Endothelial cell of umbilical vein (primary cell): ENCODE measurements at regions not wholly inside any gene's neighbourhood (a gene's known extent, or its start where the extent isn't known, plus 50 kb on each side); places are given as distances from the start of the nearest gene placed in this dataset.
"Not testable (repeated sequence)": the region's sequence is repeated elsewhere in the genome, so short reads cannot be mapped to it uniquely, and the experiment has no call there.

Experiments used
- CTCF ChIP-seq, 2 donors: IDR thresholded peaks; 1 replicate in 1 of 2; 2 replicates in 1 of 2; pipeline ENCODE4 v1.5.1; 2011; ENCODE audit warnings: low read length in 2 of 2, mild to moderate bottlenecking in 2 of 2, moderate library complexity in 2 of 2, control low read depth in 1 of 2, inconsistent platforms in 1 of 2, low read depth in 1 of 2; ENCODE audit not compliant: insufficient read depth in 1 of 2; ENCODE audit errors: extremely low read depth in 1 of 2
- EZH2 ChIP-seq: IDR thresholded peaks from 2 replicates; pipeline ENCODE4 v1.6.1; 2012; ENCODE audit warnings: borderline replicate concordance, low read depth, mild to moderate bottlenecking, moderate library complexity, low read length, inconsistent platforms; ENCODE audit not compliant: severe bottlenecking
- JUN ChIP-seq: IDR thresholded peaks from 2 replicates; pipeline ENCODE4 v1.6.1; 2011; ENCODE audit warnings: borderline replicate concordance, low read depth; ENCODE audit not compliant: insufficient read length, insufficient read depth
- MYC ChIP-seq: IDR thresholded peaks from one replicate; pipeline ENCODE4 v1.6.1; 2011; ENCODE audit warnings: mild to moderate bottlenecking, low read depth, low read length
- POLR2A ChIP-seq: IDR thresholded peaks from 2 replicates; pipeline ENCODE4 v1.6.1; 2012; ENCODE audit warnings: low read depth, mild to moderate bottlenecking, control low read depth, low read length
- POLR2AphosphoS5 ChIP-seq: IDR thresholded peaks from 2 replicates; pipeline ENCODE4 v1.6.1; 2012; ENCODE audit warnings: low read depth, mild to moderate bottlenecking, control low read depth, low read length, moderate library complexity; ENCODE audit not compliant: insufficient read depth
- TF ChIP-seq, protein P1 (sequence below): IDR thresholded peaks from 2 replicates; pipeline ENCODE4 v1.6.1; 2011; ENCODE audit not compliant: insufficient read depth, insufficient read length

DNA sequence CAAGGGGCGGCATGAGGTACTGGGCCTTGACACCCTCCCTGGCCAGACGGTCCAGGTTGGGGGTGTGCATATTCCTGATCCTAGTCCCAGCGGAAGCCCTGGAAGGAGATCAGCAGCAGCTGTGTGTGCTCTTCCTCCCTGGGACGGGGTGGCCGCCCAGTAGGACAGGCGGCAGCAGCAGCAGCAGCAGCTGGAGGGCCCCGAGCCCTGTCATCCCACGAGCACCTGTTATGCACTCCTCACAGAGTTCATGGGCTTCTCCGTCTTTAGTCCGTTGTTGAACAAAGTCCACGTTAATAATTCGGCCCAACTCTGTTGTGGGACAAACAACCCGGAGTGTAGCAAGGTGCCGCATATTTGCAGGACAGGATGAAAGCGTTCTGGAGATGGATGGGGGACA, 205.6 kb downstream of the OTOP1 start:
- not testable (repeated sequence) for TF ChIP-seq CTCF (IDR thresholded peaks at IDR 0.05; ENCODE audit: extremely low read depth in 1 of 2, insufficient read depth in 1 of 2, low read depth in 1 of 2, low read length in 2 of 2); POLR2AphosphoS5; EZH2; POLR2A; MYC; JUN
- TF ChIP-seq, protein P1, sequence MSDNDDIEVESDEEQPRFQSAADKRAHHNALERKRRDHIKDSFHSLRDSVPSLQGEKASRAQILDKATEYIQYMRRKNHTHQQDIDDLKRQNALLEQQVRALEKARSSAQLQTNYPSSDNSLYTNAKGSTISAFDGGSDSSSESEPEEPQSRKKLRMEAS, result not testable (repeated sequence)
